ENCODE measurements at regions not wholly inside any gene's neighbourhood (a gene's known extent, or its start where the extent isn't known, plus 50 kb on each side); places are given as distances from the start of the nearest gene placed in this dataset.

GRCh38 chr3:174532776-174533175, 326.4 kb upstream of the NAALADL2 start (continued):
- TF ChIP-seq EGR1 (IDR thresholded peaks at IDR 0.05; ENCODE audit: borderline replicate concordance in 1 of 2, low read depth in 2 of 2, low read length in 2 of 2) (no peak), ETV6 (conservative IDR thresholded peaks at IDR 0.05 in 1 of 2, IDR thresholded peaks at IDR 0.05 in 1 of 2; ENCODE audit: borderline replicate concordance in 1 of 2, low read depth in 1 of 2) (no peak)

- no peak overlapping the region for H3K27ac ChIP-seq (ENCODE audit: control insufficient read depth, insufficient read depth)
- intact Hi-C loops (cut with micrococcal nuclease; ENCODE audit: unreplicated experiment) (no loop called here), in situ Hi-C loops (cut with MboI) (no loop called here)
- no peaks in the 10 kb centered on the region for H3K4me1 ChIP-seq (ENCODE audit: control insufficient read depth, insufficient read depth, low read length)
- H3K36me3 ChIP-seq (ENCODE audit: control insufficient read depth in 2 of 2, insufficient read depth in 2 of 2, low read length in 1 of 2) = no peaks in the 10 kb centered on the region
- H3K9me3 ChIP-seq (replicated peaks; ENCODE audit: control insufficient read depth, insufficient read depth, low read length) = no peaks in the 10 kb centered on the region
- no peaks in the 10 kb centered on the region for H3K79me2 ChIP-seq (ENCODE audit: control insufficient read depth, insufficient read depth, low read length)
- H3K9ac ChIP-seq (ENCODE audit: control insufficient read depth, insufficient read depth, low read length) = no peak overlapping the region
- RAD21 ChIA-PET (ENCODE audit: unreplicated experiment) = no interaction called here
- no peak overlapping the region for H2AFZ ChIP-seq (ENCODE audit: control insufficient read depth, low read depth, low read length)
- no peaks in the 10 kb centered on the region for H3K27me3 ChIP-seq (replicated peaks in 1 of 2; ENCODE audit: control insufficient read depth in 2 of 2, insufficient read depth in 2 of 2, low read length in 1 of 2)
- DNase-seq (ENCODE audit: low read depth, low spot score) = no peak
- BruUV-seq (replicated peaks) = no TSS peak
- POLR2A ChIA-PET = no interaction called here
- SMC1A ChIA-PET (ENCODE audit: uncharacterized antibody, unreplicated experiment) = no interaction called here
- no peak for ATAC-seq
- no peaks in the 10 kb centered on the region for H4K20me1 ChIP-seq (ENCODE audit: control insufficient read depth, insufficient read depth)
- WGBS (ENCODE audit: insufficient coverage, insufficient replicate concordance, low lambda C conversion rate, missing lambda C conversion rate) = 83% methylated on average over 2 of the region's 2 CpGs
- H3K4me3 ChIP-seq = no peak overlapping the region
- TF ChIP-seq RB1 (IDR thresholded peaks at IDR 0.05; ENCODE audit: borderline replicate concordance) (no peak), RELA (IDR thresholded peaks at IDR 0.05; ENCODE audit: borderline replicate concordance, partially characterized antibody) (no peak), USF1 (IDR thresholded peaks at IDR 0.05; ENCODE audit: borderline replicate concordance, extremely low read length, insufficient read depth, low read depth, low read length) (no peak), GATAD2B (conservative IDR thresholded peaks at IDR 0.05; ENCODE audit: low read depth) (no peak), SREBF2 (IDR thresholded peaks at IDR 0.05; ENCODE audit: low read length) (no peak), E2F8 (IDR thresholded peaks at IDR 0.05; ENCODE audit: low read depth, partially characterized antibody) (no peak)
- H3K4me2 ChIP-seq (ENCODE audit: control insufficient read depth, insufficient read depth) = no peak overlapping the region
- no peak for FAIRE-seq
- CTCF ChIA-PET = no interaction called here
Measured at GRCh38 chr3:174533286-174533685, 325.8 kb upstream of the NAALADL2 start.
